ENCODE measurements at regions not wholly inside any gene's neighbourhood (a gene's known extent, or its start where the extent isn't known, plus 50 kb on each side); places are given as distances from the start of the nearest gene placed in this dataset.

DNA sequence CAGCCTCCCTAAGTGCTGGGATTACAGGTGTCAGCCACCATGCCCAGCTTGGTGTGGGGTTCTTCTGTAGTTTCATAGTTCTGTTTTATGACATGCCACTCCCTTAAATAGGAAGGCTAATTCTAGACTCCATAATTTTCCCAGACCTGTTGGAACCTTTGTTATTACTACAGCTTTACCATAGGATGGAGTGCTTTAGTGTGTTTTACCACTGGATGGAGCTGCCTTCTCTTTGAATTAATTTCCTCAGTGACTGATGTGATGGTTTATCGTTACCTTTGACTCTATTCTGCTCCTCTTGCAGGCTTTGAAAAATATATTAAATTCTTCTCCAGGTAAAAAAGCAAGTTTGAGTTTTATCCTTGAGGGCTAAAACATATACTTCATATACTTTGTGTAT lies 84.6 kb upstream of the NEK7 start:
- TF ChIP-seq, protein P1, sequence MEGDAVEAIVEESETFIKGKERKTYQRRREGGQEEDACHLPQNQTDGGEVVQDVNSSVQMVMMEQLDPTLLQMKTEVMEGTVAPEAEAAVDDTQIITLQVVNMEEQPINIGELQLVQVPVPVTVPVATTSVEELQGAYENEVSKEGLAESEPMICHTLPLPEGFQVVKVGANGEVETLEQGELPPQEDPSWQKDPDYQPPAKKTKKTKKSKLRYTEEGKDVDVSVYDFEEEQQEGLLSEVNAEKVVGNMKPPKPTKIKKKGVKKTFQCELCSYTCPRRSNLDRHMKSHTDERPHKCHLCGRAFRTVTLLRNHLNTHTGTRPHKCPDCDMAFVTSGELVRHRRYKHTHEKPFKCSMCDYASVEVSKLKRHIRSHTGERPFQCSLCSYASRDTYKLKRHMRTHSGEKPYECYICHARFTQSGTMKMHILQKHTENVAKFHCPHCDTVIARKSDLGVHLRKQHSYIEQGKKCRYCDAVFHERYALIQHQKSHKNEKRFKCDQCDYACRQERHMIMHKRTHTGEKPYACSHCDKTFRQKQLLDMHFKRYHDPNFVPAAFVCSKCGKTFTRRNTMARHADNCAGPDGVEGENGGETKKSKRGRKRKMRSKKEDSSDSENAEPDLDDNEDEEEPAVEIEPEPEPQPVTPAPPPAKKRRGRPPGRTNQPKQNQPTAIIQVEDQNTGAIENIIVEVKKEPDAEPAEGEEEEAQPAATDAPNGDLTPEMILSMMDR (IDR thresholded peaks at IDR 0.05) = no peak
- no peak for TF ChIP-seq POLR2A (IDR thresholded peaks at IDR 0.05)

Data from body of pancreas (tissue), 4 donors.